ENCODE measurements at regions not wholly inside any gene's neighbourhood (a gene's known extent, or its start where the extent isn't known, plus 50 kb on each side); places are given as distances from the start of the nearest gene placed in this dataset.
"Not testable (repeated sequence)": the region's sequence is repeated elsewhere in the genome, so short reads cannot be mapped to it uniquely, and the experiment has no call there.

GRCh38 chr15:88965097-88965496 lies 51.9 kb upstream of the MFGE8 start:
- not testable (repeated sequence) for DNase-seq

GRCh38 chr15:88970232-88970631 lies 57.1 kb upstream of the MFGE8 start:
- no peak for DNase-seq

DNA sequence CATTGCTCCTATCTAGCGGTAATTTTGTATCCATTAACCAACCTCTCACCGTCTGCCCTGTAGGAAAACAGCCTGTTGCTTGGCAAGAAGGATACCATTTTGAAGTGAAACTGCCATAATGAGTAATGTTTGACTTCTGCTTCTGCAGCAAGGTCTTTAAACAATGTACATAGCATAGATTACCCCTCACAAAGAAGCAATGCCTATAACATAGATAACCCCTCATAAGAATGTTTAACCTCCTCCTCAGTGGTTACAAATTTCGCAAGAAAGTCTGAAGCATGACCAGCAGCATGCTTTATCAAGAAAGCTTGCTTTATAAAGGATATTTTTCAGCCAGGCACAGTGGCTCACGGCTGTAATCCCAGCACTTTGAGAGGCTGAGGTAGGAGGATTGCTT lies 61.2 kb upstream of the MFGE8 start:
- no peak for DNase-seq

DNA sequence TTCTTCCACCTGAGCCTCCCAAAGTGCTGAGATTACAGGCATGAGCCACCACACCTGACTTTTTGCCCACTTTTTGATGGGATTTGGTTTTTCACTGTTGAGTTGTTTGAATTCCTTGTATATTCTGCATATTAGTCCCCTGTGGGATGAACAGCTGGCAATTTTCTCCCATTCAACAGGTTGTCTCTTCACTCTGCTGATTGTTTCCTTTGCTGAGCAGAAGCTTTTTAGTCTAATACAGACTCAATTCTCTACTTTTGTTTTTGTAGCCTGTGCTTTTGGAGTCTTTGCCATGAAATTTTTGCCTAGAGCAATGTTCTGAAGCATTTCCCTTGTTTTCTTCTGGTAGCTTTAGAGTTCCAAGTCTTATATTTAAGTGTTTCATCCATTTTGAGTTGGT lies 62.7 kb upstream of the MFGE8 start:
- DNase-seq = no peak

DNA sequence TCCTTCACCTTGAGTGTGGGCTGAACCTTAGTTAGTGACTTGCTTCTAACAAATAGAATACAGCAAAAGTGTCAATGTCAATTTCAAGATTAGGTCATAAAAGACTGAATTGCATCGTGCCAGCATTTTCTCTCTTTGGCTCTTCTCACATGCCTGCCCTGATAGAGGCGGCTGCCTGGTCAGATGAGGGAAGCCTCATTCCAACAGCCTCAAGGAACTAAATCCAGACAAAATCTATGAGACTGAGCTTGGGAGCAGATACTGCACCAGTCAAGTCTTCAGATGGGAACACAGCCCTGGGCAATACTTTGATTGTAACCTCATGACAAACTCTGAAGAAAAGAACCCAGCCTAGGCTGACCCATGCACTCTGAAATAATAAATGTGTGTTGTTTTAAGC lies 63.5 kb upstream of the MFGE8 start:
- DNase-seq = no peak

DNA sequence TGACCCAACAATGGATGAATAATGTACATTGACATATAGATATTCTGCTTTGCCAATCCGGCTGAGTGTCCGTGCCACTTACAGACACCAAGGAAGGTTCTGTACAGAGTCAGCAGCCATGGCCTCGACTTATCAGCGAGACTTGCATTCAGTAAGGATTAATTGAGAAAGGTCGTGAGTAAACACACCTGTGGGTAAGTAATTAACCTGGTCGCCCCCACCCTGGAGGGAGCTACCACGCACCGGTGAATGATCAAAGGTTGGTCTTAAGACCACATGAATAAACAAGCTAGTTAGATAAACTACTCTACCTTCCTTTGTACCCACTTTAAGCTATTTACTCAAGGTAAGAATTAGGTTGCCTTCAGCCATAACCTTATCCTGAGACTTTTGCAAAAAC lies 66.5 kb upstream of the MFGE8 start:
- DNase-seq = no peak

- DNase-seq = no peak
Observed at GRCh38 chr15:88980498-88980897, 67.3 kb upstream of the MFGE8 start.

DNA sequence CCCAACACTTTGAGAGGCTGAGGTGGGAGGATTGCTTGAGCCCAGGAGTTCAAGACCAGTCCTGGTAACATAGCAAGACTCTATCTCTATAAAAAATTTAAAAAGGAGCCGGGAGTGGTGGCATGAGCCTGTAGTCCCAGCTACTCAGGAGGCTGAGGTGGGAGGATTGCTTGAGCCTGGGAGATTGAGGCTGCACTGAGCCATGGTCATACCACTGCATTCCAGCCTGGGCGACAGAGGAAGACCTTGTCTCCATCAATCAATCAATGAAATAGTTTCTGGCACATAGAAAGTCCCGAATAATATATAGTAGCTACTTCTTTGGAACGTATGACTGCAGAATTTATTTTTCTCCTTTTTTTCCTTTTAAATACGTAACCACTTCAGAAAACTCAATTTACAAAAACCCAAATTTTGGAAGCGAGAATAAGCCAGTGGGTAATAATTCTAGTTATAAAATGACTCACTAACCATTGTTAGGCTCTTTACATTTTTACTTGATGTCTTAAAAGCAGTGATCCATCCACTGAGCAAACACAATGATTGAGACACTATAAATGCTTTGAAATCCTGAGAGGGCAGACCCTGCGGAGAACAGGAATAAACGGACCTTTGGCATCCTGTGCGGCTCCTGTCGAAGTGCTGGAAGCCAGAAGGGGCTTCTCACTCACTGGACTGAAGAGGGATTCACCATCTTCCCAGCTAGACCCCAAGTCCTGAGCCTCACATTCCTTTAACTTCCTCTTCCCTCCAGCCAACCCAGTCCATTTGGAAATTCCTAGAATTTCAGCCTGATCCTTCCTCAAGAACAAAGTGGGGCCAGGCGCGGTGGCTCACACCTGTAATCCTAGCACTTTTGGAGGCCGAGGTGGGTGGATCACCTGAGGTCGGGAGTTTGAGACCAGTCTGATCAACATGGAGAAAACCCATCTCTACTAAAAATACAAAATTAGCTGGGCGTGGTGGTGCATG lies 68.4 kb upstream of the MFGE8 start:
- no peak for DNase-seq

DNA sequence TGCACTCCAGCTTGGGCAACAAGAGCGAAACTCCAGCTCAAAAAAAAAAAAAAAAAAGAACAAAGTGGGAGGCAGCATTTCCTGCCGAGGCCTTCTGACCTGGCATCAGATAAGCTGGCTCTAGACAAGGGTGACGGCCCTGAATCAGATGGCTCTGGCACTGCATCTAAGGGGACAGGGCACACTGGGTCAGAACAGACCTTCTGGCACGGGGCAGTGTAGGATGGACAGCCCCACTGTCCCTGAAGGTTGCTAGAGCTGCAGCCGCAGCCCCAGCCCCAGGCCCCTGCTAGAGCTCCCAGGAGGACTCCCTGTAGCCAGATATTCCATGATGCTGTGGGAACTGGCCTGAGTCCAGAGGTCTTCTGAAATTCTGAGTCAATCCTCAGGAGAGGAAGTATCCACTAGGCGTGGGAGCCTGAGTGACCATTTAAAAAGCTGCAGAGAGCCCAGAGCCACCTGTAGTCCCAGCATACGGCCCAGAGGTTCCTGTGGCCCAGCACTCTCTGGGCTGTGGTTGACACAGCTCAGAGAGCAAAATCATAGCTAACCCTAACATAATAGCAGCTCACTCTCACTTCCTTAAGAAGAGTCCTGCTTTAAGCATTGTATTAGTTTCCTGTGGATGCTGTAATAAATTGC lies 69.2 kb upstream of the MFGE8 start:
- DNase-seq = no peak

DNA sequence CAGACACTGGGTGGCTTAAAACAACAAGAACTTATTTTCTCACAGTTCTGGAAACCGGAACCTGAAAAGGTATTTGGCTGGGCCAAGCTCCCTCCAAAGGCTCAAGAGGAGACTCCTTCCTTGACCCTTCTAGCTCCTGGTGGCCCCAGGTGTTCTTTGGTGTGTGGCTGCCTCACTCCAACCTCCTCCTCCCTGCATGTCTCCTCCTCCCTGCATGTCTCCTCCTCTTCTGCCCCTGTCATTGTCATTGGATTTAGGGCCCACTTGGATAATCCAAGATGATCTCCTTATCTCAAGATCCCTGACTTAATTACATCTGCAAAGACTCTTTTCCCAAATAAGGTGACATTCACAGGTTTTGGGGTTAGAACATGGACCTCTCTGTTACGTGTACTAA lies 69.8 kb upstream of the MFGE8 start:
- no peak for DNase-seq

- DNase-seq = no peak
Observed at GRCh38 chr15:88983861-88984429, 70.8 kb upstream of the MFGE8 start.

DNA sequence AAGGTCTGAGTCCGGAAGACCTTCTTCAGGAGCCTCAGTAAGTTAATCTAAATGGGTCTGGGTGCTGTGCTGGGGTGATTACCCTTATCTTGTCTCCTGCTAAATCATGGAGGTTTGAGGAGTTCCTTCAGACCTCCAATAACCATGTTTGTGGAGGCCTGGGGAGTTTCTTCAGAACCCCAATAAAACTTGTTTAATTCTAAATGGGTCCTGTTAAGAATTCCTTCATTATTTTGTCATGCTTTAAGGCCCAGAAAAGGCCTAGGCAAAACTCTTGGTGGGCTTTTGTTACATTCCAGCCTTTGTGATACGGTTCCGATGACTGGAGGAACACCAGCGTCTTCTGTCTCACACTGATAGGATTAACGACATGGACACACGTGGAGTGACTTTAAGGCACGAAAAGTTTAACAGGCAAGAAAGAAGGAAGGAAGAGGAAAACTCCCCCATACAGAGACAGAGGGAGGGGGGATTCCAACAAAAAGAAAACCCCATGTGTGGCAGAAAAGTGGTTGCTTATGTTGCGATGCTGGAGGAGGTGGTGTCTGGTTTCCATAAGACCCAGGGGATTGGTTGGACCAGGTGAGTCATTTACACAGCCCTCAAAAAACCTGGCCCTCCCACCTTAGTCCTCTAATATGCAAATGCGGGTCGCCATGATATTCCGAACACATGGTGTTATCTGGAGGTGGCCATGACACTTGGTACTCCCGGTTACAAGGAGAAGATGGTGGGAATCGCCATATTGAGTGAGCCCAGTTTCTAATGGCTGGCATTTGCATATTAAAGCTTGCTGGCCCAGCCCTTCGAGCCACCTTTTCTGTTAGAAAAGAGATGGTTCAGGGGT lies 72.6 kb upstream of the MFGE8 start:
- DNase-seq = no peak

DNA sequence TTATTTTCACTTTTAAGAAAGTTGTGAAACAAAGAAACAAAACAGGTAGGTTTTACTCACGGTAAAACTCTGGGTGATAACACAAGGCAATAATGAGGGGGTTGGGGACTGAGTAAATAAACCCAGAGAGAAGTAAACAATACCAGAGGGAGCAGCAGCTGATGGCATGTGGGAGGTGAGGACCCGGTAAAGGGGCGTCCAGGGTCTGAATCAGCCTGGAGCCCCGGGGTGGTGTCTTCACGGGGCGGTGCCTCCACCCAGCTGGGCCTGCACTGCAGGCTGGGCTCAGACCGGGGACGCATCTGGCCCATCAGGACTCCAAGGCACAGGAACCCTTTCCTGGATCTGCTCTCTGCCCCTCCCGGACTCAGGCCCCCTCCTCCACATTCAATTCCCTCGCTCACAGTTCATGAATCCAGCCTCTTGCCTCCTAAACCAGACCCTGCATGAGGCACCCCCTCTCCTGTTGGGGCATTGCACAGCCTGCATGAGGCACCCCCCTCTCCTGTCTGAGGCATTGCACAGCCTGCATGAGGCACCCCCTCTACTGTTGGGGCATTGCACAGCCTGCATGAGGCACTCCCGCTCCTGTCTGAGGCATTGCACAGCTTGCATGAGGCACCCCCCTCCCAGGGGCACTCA lies 73.9 kb upstream of the MFGE8 start:
- no peak for DNase-seq

DNA sequence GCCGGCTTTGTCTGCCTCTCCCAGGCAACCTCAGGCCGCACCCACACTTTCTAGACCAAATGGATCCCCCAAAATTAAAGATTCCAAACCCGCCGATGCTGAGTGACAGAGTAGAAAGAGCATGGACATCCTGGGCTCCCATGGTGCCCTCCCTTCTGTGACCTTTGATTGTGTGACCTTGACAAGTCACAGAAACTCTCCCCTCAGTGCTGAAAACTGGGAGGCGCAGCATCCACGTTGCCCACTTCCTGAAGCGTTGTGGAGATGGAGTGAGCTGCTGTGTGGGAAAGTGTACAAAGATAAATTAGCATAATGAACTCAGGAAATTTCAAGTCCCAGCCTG lies 74.4 kb upstream of the MFGE8 start:
- no peak for DNase-seq

DNA sequence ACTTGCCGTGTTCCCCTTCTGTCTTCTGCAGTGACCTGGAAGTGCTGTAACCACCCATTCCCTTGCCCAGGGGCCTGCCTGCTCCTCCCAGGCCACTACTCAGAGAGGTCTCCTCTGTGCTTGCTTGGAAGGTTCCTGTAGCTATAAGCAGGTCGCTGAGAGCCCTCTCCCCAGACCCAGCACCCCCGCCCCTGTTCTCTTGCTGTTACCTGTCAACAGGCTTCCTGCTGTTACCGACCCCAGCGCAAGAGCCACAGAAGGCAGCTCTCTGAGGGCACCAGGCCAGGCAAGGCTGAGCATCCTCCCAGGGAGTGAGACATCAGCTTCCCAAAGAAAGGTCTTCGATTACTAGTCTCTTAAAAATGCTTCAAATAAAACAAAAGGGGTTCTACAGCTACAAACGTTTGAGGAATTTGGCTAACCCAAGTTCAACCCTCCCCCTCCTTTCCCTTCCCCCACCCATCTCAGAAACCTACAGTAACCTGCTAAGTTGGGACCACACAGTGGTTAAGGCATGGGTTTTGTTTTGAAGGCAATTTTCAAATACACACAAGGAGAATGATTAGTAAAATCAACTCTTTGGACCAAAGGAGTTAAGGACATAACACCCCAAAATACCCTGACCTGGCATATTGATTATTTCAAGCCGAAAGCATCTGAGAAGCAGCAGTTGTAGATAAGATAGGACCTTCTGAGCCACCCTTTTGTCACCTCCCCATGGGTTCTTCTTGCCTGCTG lies 74.9 kb upstream of the MFGE8 start:
- no peak for DNase-seq

- DNase-seq = no peak
Observed at GRCh38 chr15:88989578-88989977, 76.4 kb upstream of the MFGE8 start.

GRCh38 chr15:88990185-88990679 lies 77.1 kb upstream of the MFGE8 start:
- no peak for DNase-seq

- DNase-seq = peak in 1 of 58 donors; percentile 3
Observed at GRCh38 chr15:88992216-88992615, 79.0 kb upstream of the MFGE8 start.

- no peak for DNase-seq
Observed at GRCh38 chr15:88992912-88993376, 79.8 kb upstream of the MFGE8 start.

DNA sequence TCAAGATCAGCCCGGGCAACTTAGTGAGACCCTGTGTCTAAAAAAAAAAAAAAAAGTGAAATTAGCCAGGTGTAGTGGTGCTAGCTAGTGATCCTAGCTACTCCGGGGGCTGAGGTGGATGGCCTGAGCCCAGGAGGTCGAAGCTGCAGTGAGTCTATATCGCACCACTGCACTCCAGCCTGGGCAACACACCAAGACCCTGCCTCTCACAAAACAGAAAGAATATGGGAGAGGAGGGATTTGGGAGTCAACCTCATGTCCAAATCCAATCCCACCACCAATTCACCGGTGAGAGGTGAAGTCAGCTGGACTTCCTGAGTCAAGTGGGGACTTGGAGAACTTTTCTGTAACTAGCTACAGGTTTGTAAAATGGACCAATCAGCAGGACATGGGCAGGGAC lies 80.5 kb upstream of the MFGE8 start:
- no peak for DNase-seq

Data from anterior cingulate cortex (tissue), 58 donors.